Esophagus squamous epithelium (tissue), 4 donors: ENCODE measurements at regions not wholly inside any gene's neighbourhood (a gene's known extent, or its start where the extent isn't known, plus 50 kb on each side); places are given as distances from the start of the nearest gene placed in this dataset.

Experiments
- POLR2A ChIP-seq, 4 donors: fragments of 450-650 bp; IDR thresholded peaks; one replicate each; pipeline ENCODE4 v1.6.1; 2017; ENCODE audit warnings: antibody characterized with exemption in 4 of 4, mild to moderate bottlenecking in 4 of 4, moderate library complexity in 3 of 4
- TF ChIP-seq, protein P1 (sequence below), 6 experiments: fragments of 450-650 bp in 4 of 6; fragments of 200-600 bp in 2 of 6; sonication (generic) in 2 of 6; IDR thresholded peaks; one replicate each; pipeline ENCODE4 v1.5.1; 2016 to 2019; ENCODE audit warnings: antibody characterized with exemption in 6 of 6, mild to moderate bottlenecking in 4 of 6, moderate library complexity in 4 of 6

- TF ChIP-seq, protein P1, sequence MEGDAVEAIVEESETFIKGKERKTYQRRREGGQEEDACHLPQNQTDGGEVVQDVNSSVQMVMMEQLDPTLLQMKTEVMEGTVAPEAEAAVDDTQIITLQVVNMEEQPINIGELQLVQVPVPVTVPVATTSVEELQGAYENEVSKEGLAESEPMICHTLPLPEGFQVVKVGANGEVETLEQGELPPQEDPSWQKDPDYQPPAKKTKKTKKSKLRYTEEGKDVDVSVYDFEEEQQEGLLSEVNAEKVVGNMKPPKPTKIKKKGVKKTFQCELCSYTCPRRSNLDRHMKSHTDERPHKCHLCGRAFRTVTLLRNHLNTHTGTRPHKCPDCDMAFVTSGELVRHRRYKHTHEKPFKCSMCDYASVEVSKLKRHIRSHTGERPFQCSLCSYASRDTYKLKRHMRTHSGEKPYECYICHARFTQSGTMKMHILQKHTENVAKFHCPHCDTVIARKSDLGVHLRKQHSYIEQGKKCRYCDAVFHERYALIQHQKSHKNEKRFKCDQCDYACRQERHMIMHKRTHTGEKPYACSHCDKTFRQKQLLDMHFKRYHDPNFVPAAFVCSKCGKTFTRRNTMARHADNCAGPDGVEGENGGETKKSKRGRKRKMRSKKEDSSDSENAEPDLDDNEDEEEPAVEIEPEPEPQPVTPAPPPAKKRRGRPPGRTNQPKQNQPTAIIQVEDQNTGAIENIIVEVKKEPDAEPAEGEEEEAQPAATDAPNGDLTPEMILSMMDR (IDR thresholded peaks at IDR 0.05) = no peak
- no peak for TF ChIP-seq POLR2A (IDR thresholded peaks at IDR 0.05)
Measured at GRCh38 chr7:131720703-131721102, 164.3 kb upstream of the PODXL start.
